ENCODE measurements at regions not wholly inside any gene's neighbourhood (a gene's known extent, or its start where the extent isn't known, plus 50 kb on each side); places are given as distances from the start of the nearest gene placed in this dataset.

GRCh38 chr16:87166934-87167333, 150.3 kb downstream of the C16orf95 start:
- TF ChIP-seq SUZ12 (IDR thresholded peaks at IDR 0.05; ENCODE audit: extremely low read depth, insufficient read depth, insufficient read length) (no peak), ZNF274 (IDR thresholded peaks at IDR 0.05; ENCODE audit: low read depth, low read length) (no peak), YY1 (IDR thresholded peaks at IDR 0.05; ENCODE audit: insufficient read depth, insufficient read length) (no peak)
